Endothelial cell of umbilical vein (primary cell): ENCODE measurements at regions not wholly inside any gene's neighbourhood (a gene's known extent, or its start where the extent isn't known, plus 50 kb on each side); places are given as distances from the start of the nearest gene placed in this dataset.

Experiments
- CTCF ChIP-seq, 2 donors: IDR thresholded peaks; 1 replicate in 1 of 2; 2 replicates in 1 of 2; pipeline ENCODE4 v1.5.1; 2011; ENCODE audit warnings: low read length in 2 of 2, mild to moderate bottlenecking in 2 of 2, moderate library complexity in 2 of 2, control low read depth in 1 of 2, inconsistent platforms in 1 of 2, low read depth in 1 of 2; ENCODE audit not compliant: insufficient read depth in 1 of 2; ENCODE audit errors: extremely low read depth in 1 of 2
- EZH2 ChIP-seq: IDR thresholded peaks from 2 replicates; pipeline ENCODE4 v1.6.1; 2012; ENCODE audit warnings: borderline replicate concordance, low read depth, mild to moderate bottlenecking, moderate library complexity, low read length, inconsistent platforms; ENCODE audit not compliant: severe bottlenecking
- FOS ChIP-seq: IDR thresholded peaks from 2 replicates; pipeline ENCODE4 v1.6.1; 2011; ENCODE audit warnings: mild to moderate bottlenecking, low read length, moderate library complexity, borderline replicate concordance; ENCODE audit not compliant: insufficient read depth
- GATA2 ChIP-seq: IDR thresholded peaks from 2 replicates; pipeline ENCODE4 v1.7.0; 2011; ENCODE audit warnings: low read depth, mild to moderate bottlenecking, moderate library complexity, mixed read lengths, low read length; ENCODE audit not compliant: insufficient read length, insufficient read depth
- JUN ChIP-seq: IDR thresholded peaks from 2 replicates; pipeline ENCODE4 v1.6.1; 2011; ENCODE audit warnings: borderline replicate concordance, low read depth; ENCODE audit not compliant: insufficient read length, insufficient read depth
- MAX ChIP-seq: IDR thresholded peaks from 2 replicates; pipeline ENCODE4 v1.6.1; 2011; ENCODE audit not compliant: insufficient read depth, insufficient read length
- MYC ChIP-seq: IDR thresholded peaks from one replicate; pipeline ENCODE4 v1.6.1; 2011; ENCODE audit warnings: mild to moderate bottlenecking, low read depth, low read length
- POLR2A ChIP-seq: IDR thresholded peaks from 2 replicates; pipeline ENCODE4 v1.6.1; 2012; ENCODE audit warnings: low read depth, mild to moderate bottlenecking, control low read depth, low read length
- POLR2AphosphoS5 ChIP-seq: IDR thresholded peaks from 2 replicates; pipeline ENCODE4 v1.6.1; 2012; ENCODE audit warnings: low read depth, mild to moderate bottlenecking, control low read depth, low read length, moderate library complexity; ENCODE audit not compliant: insufficient read depth

- no peak for TF ChIP-seq CTCF (IDR thresholded peaks at IDR 0.05; ENCODE audit: extremely low read depth in 1 of 2, insufficient read depth in 1 of 2, low read depth in 1 of 2, low read length in 2 of 2)
- TF ChIP-seq POLR2AphosphoS5 = no peak
- no peak for TF ChIP-seq JUN
- TF ChIP-seq GATA2 = no peak
- TF ChIP-seq POLR2A = no peak
- TF ChIP-seq MYC = no peak
- TF ChIP-seq EZH2 = no peak
- TF ChIP-seq MAX = no peak
- no peak for TF ChIP-seq FOS
Observed at GRCh38 chr18:67973916-67974315, 457.4 kb upstream of the DSEL start.
